Activated CD8-positive, alpha-beta T cell treated with anti-CD3 and anti-CD28 coated beads for 36 hours (primary cell): ENCODE measurements at regions not wholly inside any gene's neighbourhood (a gene's known extent, or its start where the extent isn't known, plus 50 kb on each side); places are given as distances from the start of the nearest gene placed in this dataset.

Source experiments
- ATAC-seq: fragments of 200-7000 bp; cut with Tn5 transposase; one replicate; pipeline ENCODE4 v1.10.0; 2021; ENCODE audit warnings: mild to moderate bottlenecking, moderate library complexity
- CTCF ChIA-PET: fragments of 350-600 bp; sonication (Branson Sonifier 250); formaldehyde crosslinking; loops from one replicate; lab custom pipeline; 2021; ENCODE audit warnings: antibody characterized with exemption; lab: Charles Lee
- POLR2A ChIA-PET: fragments of 350-600 bp; sonication (Branson Sonifier 250); formaldehyde crosslinking; loops from one replicate; lab custom pipeline; 2021; ENCODE audit warnings: antibody characterized with exemption; lab: Charles Lee
- DNase-seq: peaks from one replicate; pipeline ENCODE4 v3.0.0-alpha.2; 2020
- H3K27ac Mint-ChIP-seq: one replicate; pipeline ENCODE4 v1.8.0; 2021; ENCODE audit warnings: mild to moderate bottlenecking, mixed read lengths
- H3K27me3 Mint-ChIP-seq: one replicate; pipeline ENCODE4 v1.8.0; 2021; ENCODE audit warnings: mixed read lengths
- H3K36me3 Mint-ChIP-seq: one replicate; pipeline ENCODE4 v1.8.0; 2021; ENCODE audit warnings: low read depth, mixed read lengths
- H3K4me1 Mint-ChIP-seq: one replicate; pipeline ENCODE4 v1.8.0; 2021; ENCODE audit warnings: low read depth, mixed read lengths
- H3K4me3 Mint-ChIP-seq: one replicate; pipeline ENCODE4 v1.8.0; 2021; ENCODE audit warnings: mild to moderate bottlenecking, moderate library complexity, mixed read lengths
- H3K9me3 Mint-ChIP-seq: one replicate; pipeline ENCODE4 v1.8.0; 2021; ENCODE audit warnings: mixed read lengths
- intact Hi-C: fragments of 100-400 bp; cut with micrococcal nuclease; formaldehyde crosslinking; loops from one replicate; pipeline ENCODE4 v1.10.0; 2022
- TF ChIP-seq, protein P1 (sequence below): fragments of 200-600 bp; IDR thresholded peaks from one replicate; pipeline ENCODE4 v1.8.0; 2022; ENCODE audit warnings: antibody characterized with exemption, mild to moderate bottlenecking

DNA sequence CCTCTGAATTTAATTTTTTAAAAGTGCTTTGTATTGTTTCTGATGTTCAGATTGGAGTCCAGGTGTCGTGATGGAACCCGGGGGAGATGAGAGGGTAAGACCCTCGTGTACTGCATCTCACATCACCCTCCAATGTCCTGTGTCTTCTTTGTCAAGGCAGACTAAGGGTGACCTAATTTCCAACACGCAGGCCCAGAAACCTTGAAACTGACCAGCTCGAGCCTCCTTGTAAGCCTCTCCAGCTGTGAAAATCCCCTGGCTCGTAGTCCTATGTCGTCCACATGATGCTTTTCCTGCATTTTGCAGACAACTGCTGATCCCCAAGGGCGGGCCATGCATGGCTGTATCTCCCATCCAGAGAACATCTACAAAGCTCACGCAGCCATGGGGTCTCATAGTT is 220.2 kb downstream of the ARHGAP12 start:
- peaks cover 5% of the 10 kb centered on the region for H3K36me3 Mint-ChIP-seq
- H3K9me3 Mint-ChIP-seq = peaks cover 20% of the 10 kb centered on the region
- POLR2A ChIA-PET = no interaction called here
- TF ChIP-seq, protein P1, sequence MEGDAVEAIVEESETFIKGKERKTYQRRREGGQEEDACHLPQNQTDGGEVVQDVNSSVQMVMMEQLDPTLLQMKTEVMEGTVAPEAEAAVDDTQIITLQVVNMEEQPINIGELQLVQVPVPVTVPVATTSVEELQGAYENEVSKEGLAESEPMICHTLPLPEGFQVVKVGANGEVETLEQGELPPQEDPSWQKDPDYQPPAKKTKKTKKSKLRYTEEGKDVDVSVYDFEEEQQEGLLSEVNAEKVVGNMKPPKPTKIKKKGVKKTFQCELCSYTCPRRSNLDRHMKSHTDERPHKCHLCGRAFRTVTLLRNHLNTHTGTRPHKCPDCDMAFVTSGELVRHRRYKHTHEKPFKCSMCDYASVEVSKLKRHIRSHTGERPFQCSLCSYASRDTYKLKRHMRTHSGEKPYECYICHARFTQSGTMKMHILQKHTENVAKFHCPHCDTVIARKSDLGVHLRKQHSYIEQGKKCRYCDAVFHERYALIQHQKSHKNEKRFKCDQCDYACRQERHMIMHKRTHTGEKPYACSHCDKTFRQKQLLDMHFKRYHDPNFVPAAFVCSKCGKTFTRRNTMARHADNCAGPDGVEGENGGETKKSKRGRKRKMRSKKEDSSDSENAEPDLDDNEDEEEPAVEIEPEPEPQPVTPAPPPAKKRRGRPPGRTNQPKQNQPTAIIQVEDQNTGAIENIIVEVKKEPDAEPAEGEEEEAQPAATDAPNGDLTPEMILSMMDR = no peak
- no peak for DNase-seq
- peaks cover 19% of the 10 kb centered on the region for H3K4me1 Mint-ChIP-seq
- H3K4me3 Mint-ChIP-seq = no peak overlapping the region
- CTCF ChIA-PET = interaction anchor here (1.0 to 3.6 kb wide), 3 partner anchors 12 to 64 kb away, joined by 3 to 13 read pairs (median 3); no protein-coding TSS in a partner anchor
- ATAC-seq = no peak
- intact Hi-C loops = loop anchor here (5.0 kb wide), 1 partner anchor 39 kb away; no protein-coding TSS in a partner anchor
- peak overlapping the region; percentile 84 for H3K27ac Mint-ChIP-seq
- no peaks in the 10 kb centered on the region for H3K27me3 Mint-ChIP-seq

DNA sequence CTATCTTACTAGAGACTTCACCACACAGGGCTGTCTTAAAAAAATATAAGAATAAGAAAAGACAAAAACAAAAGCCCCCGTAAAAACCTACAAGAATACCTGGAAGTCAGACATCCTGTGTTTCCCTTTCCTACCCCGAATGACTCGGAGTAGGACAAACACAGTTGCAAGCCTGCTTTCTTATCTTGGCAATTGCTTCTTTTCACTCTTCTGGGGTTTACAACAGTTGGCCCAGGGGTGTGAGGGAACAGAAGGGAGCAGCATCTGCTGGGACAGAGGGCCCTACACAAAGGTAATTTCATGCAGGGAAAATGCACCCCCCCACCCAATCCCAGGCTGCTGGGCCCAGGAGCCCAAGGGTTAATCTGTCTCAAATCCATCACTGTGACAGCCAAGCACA is 220.6 kb downstream of the ARHGAP12 start:
- TF ChIP-seq, protein P1 = no peak
- ATAC-seq (peak; percentile 18), DNase-seq (no peak)
- H3K9me3 Mint-ChIP-seq = peaks cover 19% of the 10 kb centered on the region
- peak overlapping the region; percentile 84 for H3K27ac Mint-ChIP-seq
- no peaks in the 10 kb centered on the region for H3K27me3 Mint-ChIP-seq
- H3K36me3 Mint-ChIP-seq = peaks cover 5% of the 10 kb centered on the region
- H3K4me3 Mint-ChIP-seq = peak overlapping the region; percentile 18
- intact Hi-C loops = loop anchor here (5.0 kb wide), 1 partner anchor 39 kb away; no protein-coding TSS in a partner anchor
- CTCF ChIA-PET = interaction anchor here (1.0 to 3.6 kb wide), 3 partner anchors 13 to 65 kb away, joined by 3 to 13 read pairs (median 3); no protein-coding TSS in a partner anchor
- POLR2A ChIA-PET = interaction anchor here (0.6 kb wide), 1 partner anchor 52 kb away, joined by 3 read pairs; no protein-coding TSS in a partner anchor
- peaks cover 19% of the 10 kb centered on the region for H3K4me1 Mint-ChIP-seq

DNA sequence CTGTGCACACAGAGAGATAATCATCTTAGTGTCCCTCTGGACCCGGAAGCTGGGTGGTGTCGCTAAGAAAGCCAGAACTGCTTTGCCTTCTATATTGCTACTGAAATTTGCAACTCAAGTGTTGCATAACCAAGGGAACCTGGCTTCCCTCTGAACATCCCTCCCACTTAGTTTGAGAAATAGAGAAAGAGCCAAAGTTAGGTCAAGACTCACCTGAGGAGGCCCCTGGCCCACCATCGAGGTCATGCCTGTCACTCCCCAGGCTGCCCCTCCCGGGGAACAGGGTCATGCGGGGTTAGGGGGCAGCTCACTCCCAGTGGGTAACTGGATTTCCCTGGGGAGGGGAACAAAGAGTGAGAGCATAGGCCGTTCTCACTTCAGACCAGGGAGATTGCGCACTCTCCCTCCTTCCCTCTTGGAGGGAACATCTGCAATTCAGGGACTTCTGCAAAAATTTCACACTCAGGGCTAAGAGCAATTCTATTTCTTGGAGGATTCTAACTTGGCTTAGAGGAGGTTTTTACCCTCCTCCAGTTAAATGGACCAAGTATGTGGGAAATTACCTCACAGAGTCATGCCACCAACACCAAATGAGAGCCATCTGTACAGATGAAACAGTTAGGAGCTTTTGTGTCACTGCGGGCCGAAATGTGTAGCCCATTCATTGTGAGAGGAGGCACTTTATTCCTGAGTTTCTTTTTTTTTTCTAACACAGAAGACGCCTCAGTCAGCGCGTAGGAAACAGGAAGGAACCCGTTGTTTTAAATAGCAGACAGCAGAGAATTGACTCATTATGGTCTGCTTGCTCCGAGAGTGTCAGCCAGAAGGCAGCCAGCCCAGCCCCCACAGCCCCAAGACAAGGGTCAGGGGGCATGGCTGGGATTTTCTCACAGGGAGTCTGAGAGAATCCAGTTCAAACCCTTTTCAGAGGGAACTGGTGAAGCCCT is 221.3 kb downstream of the ARHGAP12 start:
- Mint-ChIP-seq H3K4me3 (peak overlapping the region; percentile 18), H3K27ac (peak overlapping the region; percentile 84), H3K4me1 (peaks cover 19% of the 10 kb centered on the region), H3K9me3 (peaks cover 13% of the 10 kb centered on the region), H3K27me3 (no peaks in the 10 kb centered on the region), H3K36me3 (peaks cover 5% of the 10 kb centered on the region)
- POLR2A ChIA-PET = interaction anchor here (0.6 kb wide), 1 partner anchor 53 kb away, joined by 3 read pairs; no protein-coding TSS in a partner anchor
- DNase-seq (peak; percentile 77), ATAC-seq (peak; percentile 94)
- intact Hi-C loops = loop anchor here (5.0 kb wide), 1 partner anchor 40 kb away; no protein-coding TSS in a partner anchor
- CTCF ChIA-PET = interaction anchor here (1.3 to 3.6 kb wide), 2 partner anchors 13 to 63 kb away, joined by 3 to 13 read pairs; no protein-coding TSS in a partner anchor
- TF ChIP-seq, protein P1 = no peak

DNA sequence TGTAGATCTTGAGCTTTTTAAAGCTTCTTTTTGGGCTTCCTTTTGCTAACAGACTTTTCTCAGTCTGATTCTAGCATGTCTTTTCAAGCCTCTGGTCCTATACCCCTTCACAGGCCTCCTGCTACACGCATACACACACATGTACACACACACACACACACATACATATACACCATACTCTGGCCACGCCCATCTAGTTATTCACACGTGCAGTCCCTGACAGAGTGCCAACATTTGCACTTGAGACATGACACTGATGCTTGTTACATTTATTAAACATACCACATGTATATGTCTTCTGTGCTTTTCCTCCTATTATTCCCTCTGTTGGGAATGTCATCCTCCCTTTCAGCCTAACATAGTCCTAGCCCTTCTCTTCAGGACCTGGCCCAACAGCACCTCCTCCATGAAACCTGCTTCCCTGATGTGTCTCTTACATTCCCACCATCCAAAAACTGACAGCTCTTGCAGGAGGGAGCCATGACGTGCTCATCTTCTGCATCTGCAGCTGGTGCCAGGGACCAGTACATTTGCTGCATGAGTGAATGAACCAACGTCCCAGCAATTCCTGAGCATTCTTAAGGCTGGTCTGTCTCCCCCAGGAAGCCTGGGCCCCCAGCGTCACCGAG is 222.1 kb downstream of the ARHGAP12 start:
- POLR2A ChIA-PET = no interaction called here
- H3K4me1 Mint-ChIP-seq = peaks cover 19% of the 10 kb centered on the region
- no peaks in the 10 kb centered on the region for H3K27me3 Mint-ChIP-seq
- no peak for DNase-seq
- peak overlapping the region; percentile 8 for H3K27ac Mint-ChIP-seq
- ATAC-seq = no peak
- intact Hi-C loops = loop anchor here (5.0 kb wide), 1 partner anchor 41 kb away; no protein-coding TSS in a partner anchor
- H3K9me3 Mint-ChIP-seq = peaks cover 8% of the 10 kb centered on the region
- H3K4me3 Mint-ChIP-seq = no peak overlapping the region
- CTCF ChIA-PET = interaction anchor here (3.6 kb wide), 1 partner anchor 63 kb away, joined by 13 read pairs; no protein-coding TSS in a partner anchor
- H3K36me3 Mint-ChIP-seq = peaks cover 5% of the 10 kb centered on the region
- TF ChIP-seq, protein P1 = no peak
